RWPE1 (cell line): ENCODE measurements at regions not wholly inside any gene's neighbourhood (a gene's known extent, or its start where the extent isn't known, plus 50 kb on each side); places are given as distances from the start of the nearest gene placed in this dataset.

Experiments used
- CTCF ChIA-PET: fragments of 350-600 bp; sonication (Branson Sonifier 250); formaldehyde crosslinking; extraction: SDS; loops from one replicate; lab custom pipeline; 2021; lab: Yijun Ruan, JAX
- POLR2A ChIA-PET: fragments of 400-600 bp; formaldehyde crosslinking; extraction: SDS; loops from one replicate; lab custom pipeline; 2020; ENCODE audit warnings: antibody characterized with exemption; ENCODE audit not compliant: low non-redundant PET; lab: Yijun Ruan, JAX
- DNase-seq: peaks from one replicate; pipeline ENCODE4 v3.0.0; 2012; ENCODE audit warnings: low spot score
- H3K27ac ChIP-seq: fragments of 450-650 bp; 2 replicates; pipeline ENCODE4 v1.5.1; 2017
- TF ChIP-seq, protein P1 (sequence below): fragments of 450-650 bp; conservative IDR thresholded peaks from 2 replicates; pipeline ENCODE4 v1.5.1; 2017; ENCODE audit warnings: low read depth, mild to moderate bottlenecking

GRCh38 chr12:77435446-77436091 lies 370.2 kb upstream of the E2F7 start:
- no peak for DNase-seq
- TF ChIP-seq, protein P1, sequence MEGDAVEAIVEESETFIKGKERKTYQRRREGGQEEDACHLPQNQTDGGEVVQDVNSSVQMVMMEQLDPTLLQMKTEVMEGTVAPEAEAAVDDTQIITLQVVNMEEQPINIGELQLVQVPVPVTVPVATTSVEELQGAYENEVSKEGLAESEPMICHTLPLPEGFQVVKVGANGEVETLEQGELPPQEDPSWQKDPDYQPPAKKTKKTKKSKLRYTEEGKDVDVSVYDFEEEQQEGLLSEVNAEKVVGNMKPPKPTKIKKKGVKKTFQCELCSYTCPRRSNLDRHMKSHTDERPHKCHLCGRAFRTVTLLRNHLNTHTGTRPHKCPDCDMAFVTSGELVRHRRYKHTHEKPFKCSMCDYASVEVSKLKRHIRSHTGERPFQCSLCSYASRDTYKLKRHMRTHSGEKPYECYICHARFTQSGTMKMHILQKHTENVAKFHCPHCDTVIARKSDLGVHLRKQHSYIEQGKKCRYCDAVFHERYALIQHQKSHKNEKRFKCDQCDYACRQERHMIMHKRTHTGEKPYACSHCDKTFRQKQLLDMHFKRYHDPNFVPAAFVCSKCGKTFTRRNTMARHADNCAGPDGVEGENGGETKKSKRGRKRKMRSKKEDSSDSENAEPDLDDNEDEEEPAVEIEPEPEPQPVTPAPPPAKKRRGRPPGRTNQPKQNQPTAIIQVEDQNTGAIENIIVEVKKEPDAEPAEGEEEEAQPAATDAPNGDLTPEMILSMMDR, result no peak
- ChIA-PET CTCF (interaction anchor here (0.6 kb wide), 1 partner anchor 121 kb away, joined by 3 read pairs; no protein-coding TSS in a partner anchor), POLR2A (no interaction called here)
- H3K27ac ChIP-seq, result no peak overlapping the region

GRCh38 chr12:77433799-77434198 lies 368.4 kb upstream of the E2F7 start:
- ChIA-PET POLR2A (no interaction called here), CTCF (no interaction called here)
- TF ChIP-seq, protein P1, result no peak
- no peak overlapping the region for H3K27ac ChIP-seq
- DNase-seq, result no peak

DNA sequence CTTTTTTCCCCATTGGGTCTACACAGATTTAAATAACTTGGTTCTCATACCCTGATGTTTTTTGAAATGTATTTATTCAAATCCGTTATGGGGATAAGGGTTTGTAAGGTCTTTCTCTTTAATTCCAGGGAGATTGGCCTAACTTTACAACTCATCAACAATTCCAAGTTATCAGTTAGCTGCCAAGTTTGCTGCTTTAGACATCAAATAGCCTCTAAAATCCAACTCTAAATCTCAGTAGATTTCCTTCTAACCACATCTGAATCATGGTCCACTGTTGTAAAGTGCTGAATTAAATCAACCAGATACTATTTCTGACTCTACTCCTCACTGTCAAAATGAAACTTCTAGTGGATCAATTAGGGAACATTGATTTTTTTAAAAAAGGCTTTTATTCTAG lies 364.1 kb upstream of the E2F7 start:
- TF ChIP-seq, protein P1, result no peak
- ChIA-PET CTCF (interaction anchor here (0.5 to 1.3 kb wide), 2 partner anchors 9 to 448 kb away, joined by 4 read pairs; no protein-coding TSS in a partner anchor), POLR2A (no interaction called here)
- H3K27ac ChIP-seq, result no peak overlapping the region
- no peak for DNase-seq

DNA sequence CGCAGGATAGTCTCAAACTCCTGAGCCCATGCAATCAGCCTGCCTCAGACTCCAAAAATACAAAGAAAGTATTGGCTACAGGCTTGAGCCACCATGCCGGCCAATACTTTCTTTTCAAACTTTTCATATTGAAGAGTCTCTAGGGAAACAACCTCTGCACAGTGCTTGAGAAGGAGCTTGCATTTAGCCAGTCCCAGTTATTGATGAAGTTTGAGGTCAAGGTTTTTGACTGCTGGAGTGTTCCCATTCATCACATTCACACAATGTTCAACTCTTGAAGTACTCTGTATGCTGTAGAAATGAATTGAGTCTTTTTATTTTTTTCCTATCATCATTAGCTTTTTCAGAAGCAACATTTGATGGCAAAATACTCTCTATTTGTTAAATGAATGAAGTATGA lies 355.8 kb upstream of the E2F7 start:
- POLR2A ChIA-PET, result no interaction called here
- CTCF ChIA-PET, result interaction anchor here (1.2 kb wide), 1 partner anchor 8 kb away, joined by 4 read pairs; no protein-coding TSS in a partner anchor
- no peak overlapping the region for H3K27ac ChIP-seq
- DNase-seq, result no peak
- TF ChIP-seq, protein P1, result no peak

DNA sequence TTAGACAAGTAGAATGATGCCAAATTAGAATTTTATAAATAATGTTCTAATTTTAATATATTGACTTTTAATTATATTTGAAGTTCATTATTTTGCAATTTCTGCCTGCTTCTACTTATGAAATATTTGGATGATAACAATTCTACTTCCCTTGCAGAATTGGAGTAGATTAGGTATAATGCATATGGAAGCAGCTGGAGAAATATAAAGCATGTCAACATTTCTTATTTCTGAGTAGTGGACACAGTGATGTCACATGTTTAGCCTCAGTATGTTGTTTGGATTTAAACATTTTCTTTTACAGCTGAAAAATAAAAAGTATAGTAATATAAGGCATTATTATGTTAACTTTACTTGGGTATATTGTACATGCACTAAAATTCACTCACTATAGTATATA lies 344.2 kb upstream of the E2F7 start:
- TF ChIP-seq, protein P1, result no peak
- H3K27ac ChIP-seq, result no peak overlapping the region
- POLR2A ChIA-PET, result no interaction called here
- DNase-seq, result no peak
- CTCF ChIA-PET, result no interaction called here

- CTCF ChIA-PET, result interaction anchor here (0.7 kb wide), 1 partner anchor 10 kb away, joined by 3 read pairs; no protein-coding TSS in a partner anchor
- POLR2A ChIA-PET, result no interaction called here
Observed at GRCh38 chr12:77407931-77408330, 342.6 kb upstream of the E2F7 start.

More at GRCh38 chr12:77407931-77408330, 342.6 kb upstream of the E2F7 start:
- H3K27ac ChIP-seq, result no peak overlapping the region
- no peak for DNase-seq
- TF ChIP-seq, protein P1, result no peak
